ENCODE measurements at regions not wholly inside any gene's neighbourhood (a gene's known extent, or its start where the extent isn't known, plus 50 kb on each side); places are given as distances from the start of the nearest gene placed in this dataset.

- Histone ChIP-seq H3K4me3 (ENCODE audit: low read depth, low read length) (no peak overlapping the region), H3K36me3 (replicated peaks) (no peaks in the 10 kb centered on the region), H3K27ac (no peak overlapping the region), H3K27me3 (replicated peaks) (no peaks in the 10 kb centered on the region)
- in situ Hi-C loops (cut with HindIII; ENCODE audit: low pct_ligation_motif_present, low sequenced_read_pairs): no loop called here
- no peak for TF ChIP-seq CTCF (IDR thresholded peaks at IDR 0.05; ENCODE audit: low read depth, low read length, missing control alignments)
- no peak for DNase-seq
These were observed 305.9 kb downstream of the PMP22 start for GRCh38 chr17:14959106-14959648.

- Histone ChIP-seq H3K27ac (no peak overlapping the region), H3K36me3 (replicated peaks) (no peaks in the 10 kb centered on the region), H3K27me3 (replicated peaks) (no peaks in the 10 kb centered on the region), H3K4me3 (ENCODE audit: low read depth, low read length) (no peak overlapping the region)
- TF ChIP-seq CTCF (IDR thresholded peaks at IDR 0.05; ENCODE audit: low read depth, low read length, missing control alignments): no peak
- in situ Hi-C loops (cut with HindIII; ENCODE audit: low pct_ligation_motif_present, low sequenced_read_pairs): no loop called here
- DNase-seq: no peak
These were observed 311.7 kb downstream of the PMP22 start for GRCh38 chr17:14953405-14953804.

DNA sequence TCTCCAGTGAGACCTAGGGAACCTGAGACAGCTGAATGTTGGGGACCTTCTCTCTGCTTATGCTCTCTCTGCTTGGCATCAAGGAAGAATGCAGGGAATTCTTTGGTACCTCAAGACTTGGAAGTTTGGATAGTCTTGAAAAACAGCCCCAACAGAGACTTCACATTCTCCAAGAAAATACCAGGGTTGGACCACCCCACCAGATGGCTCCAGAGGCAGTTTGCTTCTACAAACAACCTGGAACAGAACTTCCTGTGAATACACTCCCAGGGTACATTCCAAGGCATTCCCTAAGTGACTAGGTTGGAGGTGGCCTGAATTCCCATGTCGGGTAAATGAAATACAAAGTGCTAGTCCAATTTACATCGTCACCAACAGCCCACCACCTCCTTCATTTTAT lies 314.4 kb downstream of the PMP22 start:
- H3K27me3 ChIP-seq (replicated peaks): no peaks in the 10 kb centered on the region
- no peak overlapping the region for H3K27ac ChIP-seq
- DNase-seq: no peak
- in situ Hi-C loops (cut with HindIII; ENCODE audit: low pct_ligation_motif_present, low sequenced_read_pairs): no loop called here
- TF ChIP-seq CTCF (IDR thresholded peaks at IDR 0.05; ENCODE audit: low read depth, low read length, missing control alignments): no peak
- no peak overlapping the region for H3K4me3 ChIP-seq (ENCODE audit: low read depth, low read length)
- H3K36me3 ChIP-seq (replicated peaks): no peaks in the 10 kb centered on the region

DNA sequence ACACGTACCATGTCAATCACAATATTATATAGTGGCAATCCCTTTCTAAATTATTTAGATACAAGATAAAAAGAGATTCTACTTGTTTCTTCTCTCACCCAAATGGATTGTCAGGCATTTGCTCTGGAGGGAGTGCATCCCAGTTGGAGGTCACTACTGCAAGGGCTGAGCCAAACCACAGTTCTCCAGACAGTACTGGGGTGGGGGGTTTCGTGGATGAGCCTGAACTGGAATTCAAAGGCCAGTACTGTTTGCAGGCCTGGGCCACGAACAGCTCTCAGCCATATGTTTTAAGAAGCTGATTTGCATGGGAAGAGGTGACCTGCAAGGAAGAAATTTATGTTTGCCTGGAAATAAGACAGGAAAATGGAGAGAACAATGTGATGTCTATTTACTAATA lies 314.9 kb downstream of the PMP22 start:
- H3K27ac ChIP-seq: no peak overlapping the region
- no peak for TF ChIP-seq CTCF (IDR thresholded peaks at IDR 0.05; ENCODE audit: low read depth, low read length, missing control alignments)
- peak; percentile 38 for DNase-seq
- no peaks in the 10 kb centered on the region for H3K36me3 ChIP-seq (replicated peaks)
- in situ Hi-C loops (cut with HindIII; ENCODE audit: low pct_ligation_motif_present, low sequenced_read_pairs): no loop called here
- H3K4me3 ChIP-seq (ENCODE audit: low read depth, low read length): no peak overlapping the region
- no peaks in the 10 kb centered on the region for H3K27me3 ChIP-seq (replicated peaks)

DNA sequence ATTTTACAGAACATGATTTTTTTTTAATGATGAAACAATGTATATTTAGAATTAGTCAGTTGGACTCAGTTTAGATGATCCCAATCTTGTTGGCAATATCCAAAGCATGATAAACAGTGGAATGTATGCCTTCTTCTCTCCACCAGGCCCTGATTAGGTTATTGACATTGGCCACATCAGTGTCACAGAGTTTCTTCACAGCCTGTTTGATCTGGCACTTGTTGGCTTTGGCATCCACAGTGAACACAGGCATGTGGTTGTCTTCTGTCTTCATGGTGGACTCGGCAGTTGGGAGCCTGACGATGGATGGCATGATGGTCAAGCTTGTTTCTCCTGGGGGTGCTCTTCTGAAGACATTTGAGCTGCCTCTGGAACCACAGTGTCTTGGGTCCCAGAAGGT lies 317.5 kb downstream of the PMP22 start:
- Histone ChIP-seq H3K27ac (no peak overlapping the region), H3K27me3 (replicated peaks) (no peaks in the 10 kb centered on the region), H3K36me3 (replicated peaks) (no peaks in the 10 kb centered on the region), H3K4me3 (ENCODE audit: low read depth, low read length) (no peak overlapping the region)
- DNase-seq: no peak
- in situ Hi-C loops (cut with HindIII; ENCODE audit: low pct_ligation_motif_present, low sequenced_read_pairs): no loop called here
- no peak for TF ChIP-seq CTCF (IDR thresholded peaks at IDR 0.05; ENCODE audit: low read depth, low read length, missing control alignments)

DNA sequence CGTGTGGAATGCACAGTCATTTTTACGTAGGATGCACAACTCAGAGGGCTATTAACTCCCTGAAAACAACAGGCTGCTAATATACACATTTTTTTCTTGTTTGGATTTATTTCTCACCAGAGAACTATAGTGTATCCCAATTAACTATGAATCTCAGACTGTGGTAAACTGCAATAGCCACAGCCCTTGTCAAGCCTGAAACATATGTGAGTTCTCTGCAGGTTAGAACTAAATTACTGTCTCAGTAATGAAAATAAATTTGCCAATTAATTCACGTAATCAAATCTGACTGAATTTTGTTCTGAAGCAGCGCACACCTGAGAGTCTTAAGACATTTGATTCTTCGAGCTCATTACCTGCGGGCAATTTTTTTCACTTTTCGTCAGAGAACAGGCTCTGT lies 318.6 kb downstream of the PMP22 start:
- Histone ChIP-seq H3K4me3 (ENCODE audit: low read depth, low read length) (no peak overlapping the region), H3K27ac (no peak overlapping the region), H3K36me3 (replicated peaks) (no peaks in the 10 kb centered on the region), H3K27me3 (replicated peaks) (no peaks in the 10 kb centered on the region)
- no peak for TF ChIP-seq CTCF (IDR thresholded peaks at IDR 0.05; ENCODE audit: low read depth, low read length, missing control alignments)
- in situ Hi-C loops (cut with HindIII; ENCODE audit: low pct_ligation_motif_present, low sequenced_read_pairs): no loop called here
- DNase-seq: no peak
